Upper lobe of right lung (tissue), 1 donor: ENCODE measurements at regions not wholly inside any gene's neighbourhood (a gene's known extent, or its start where the extent isn't known, plus 50 kb on each side); places are given as distances from the start of the nearest gene placed in this dataset.

ENCODE experiments used
- ATAC-seq: fragments of 200-7000 bp; cut with Tn5 transposase; one replicate; pipeline ENCODE4 v1.9.1; 2020; ENCODE audit warnings: mild to moderate bottlenecking, moderate library complexity
- DNase-seq: peaks from one replicate; pipeline ENCODE4 v3.0.0-alpha.2; 2020
- H3K27ac ChIP-seq: fragments of 200-600 bp; one replicate; pipeline ENCODE4 v1.8.0; 2022
- H3K27me3 ChIP-seq: fragments of 200-600 bp; one replicate; pipeline ENCODE4 v1.8.0; 2022; ENCODE audit warnings: mild to moderate bottlenecking
- H3K36me3 ChIP-seq: fragments of 200-600 bp; one replicate; pipeline ENCODE4 v1.8.0; 2022
- H3K4me1 ChIP-seq: fragments of 200-600 bp; one replicate; pipeline ENCODE4 v1.8.0; 2022
- H3K4me3 ChIP-seq: fragments of 200-600 bp; one replicate; pipeline ENCODE4 v1.8.0; 2022; ENCODE audit warnings: mild to moderate bottlenecking
- H3K9me3 ChIP-seq: fragments of 200-600 bp; one replicate; pipeline ENCODE4 v1.8.0; 2022
- intact Hi-C: fragments of 100-400 bp; cut with DNase I; formaldehyde crosslinking; loops from one replicate; pipeline ENCODE4 v1.11.0; 2022
- TF ChIP-seq, protein P1 (sequence below): fragments of 200-600 bp; IDR thresholded peaks from one replicate; pipeline ENCODE4 v1.8.0; 2022; ENCODE audit warnings: antibody characterized with exemption
- donor health status: DM: no; HTN: yes; CAD: no; lungs with severe emphysema.

DNA sequence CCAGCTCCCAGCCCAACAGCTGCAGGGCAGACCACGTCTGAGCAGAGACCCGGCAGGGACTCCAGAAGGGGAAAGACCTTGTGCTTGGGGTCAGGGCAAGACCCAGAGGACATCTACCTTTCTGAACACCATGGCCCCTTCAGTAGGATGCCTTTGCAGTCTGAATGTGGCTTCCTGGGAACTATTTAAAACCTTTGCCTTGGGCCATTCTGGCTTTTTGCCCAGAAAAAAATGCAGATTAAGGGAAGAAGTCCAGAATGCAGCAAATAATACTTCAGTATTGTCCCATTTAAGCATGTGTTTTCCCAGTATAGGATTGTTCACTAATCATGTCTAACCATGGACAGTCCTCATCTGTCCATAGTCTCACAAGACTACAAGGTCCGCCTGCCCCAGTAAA, 67.5 kb upstream of the ERCC6L2 start:
- intact Hi-C loops = no loop called here
- Histone ChIP-seq H3K9me3 (no peaks in the 10 kb centered on the region), H3K27me3 (no peaks in the 10 kb centered on the region), H3K4me1 (no peaks in the 10 kb centered on the region), H3K4me3 (no peak overlapping the region), H3K27ac (no peak overlapping the region), H3K36me3 (no peaks in the 10 kb centered on the region)
- TF ChIP-seq, protein P1, sequence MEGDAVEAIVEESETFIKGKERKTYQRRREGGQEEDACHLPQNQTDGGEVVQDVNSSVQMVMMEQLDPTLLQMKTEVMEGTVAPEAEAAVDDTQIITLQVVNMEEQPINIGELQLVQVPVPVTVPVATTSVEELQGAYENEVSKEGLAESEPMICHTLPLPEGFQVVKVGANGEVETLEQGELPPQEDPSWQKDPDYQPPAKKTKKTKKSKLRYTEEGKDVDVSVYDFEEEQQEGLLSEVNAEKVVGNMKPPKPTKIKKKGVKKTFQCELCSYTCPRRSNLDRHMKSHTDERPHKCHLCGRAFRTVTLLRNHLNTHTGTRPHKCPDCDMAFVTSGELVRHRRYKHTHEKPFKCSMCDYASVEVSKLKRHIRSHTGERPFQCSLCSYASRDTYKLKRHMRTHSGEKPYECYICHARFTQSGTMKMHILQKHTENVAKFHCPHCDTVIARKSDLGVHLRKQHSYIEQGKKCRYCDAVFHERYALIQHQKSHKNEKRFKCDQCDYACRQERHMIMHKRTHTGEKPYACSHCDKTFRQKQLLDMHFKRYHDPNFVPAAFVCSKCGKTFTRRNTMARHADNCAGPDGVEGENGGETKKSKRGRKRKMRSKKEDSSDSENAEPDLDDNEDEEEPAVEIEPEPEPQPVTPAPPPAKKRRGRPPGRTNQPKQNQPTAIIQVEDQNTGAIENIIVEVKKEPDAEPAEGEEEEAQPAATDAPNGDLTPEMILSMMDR = no peak
- DNase-seq (no peak), ATAC-seq (no peak)

DNA sequence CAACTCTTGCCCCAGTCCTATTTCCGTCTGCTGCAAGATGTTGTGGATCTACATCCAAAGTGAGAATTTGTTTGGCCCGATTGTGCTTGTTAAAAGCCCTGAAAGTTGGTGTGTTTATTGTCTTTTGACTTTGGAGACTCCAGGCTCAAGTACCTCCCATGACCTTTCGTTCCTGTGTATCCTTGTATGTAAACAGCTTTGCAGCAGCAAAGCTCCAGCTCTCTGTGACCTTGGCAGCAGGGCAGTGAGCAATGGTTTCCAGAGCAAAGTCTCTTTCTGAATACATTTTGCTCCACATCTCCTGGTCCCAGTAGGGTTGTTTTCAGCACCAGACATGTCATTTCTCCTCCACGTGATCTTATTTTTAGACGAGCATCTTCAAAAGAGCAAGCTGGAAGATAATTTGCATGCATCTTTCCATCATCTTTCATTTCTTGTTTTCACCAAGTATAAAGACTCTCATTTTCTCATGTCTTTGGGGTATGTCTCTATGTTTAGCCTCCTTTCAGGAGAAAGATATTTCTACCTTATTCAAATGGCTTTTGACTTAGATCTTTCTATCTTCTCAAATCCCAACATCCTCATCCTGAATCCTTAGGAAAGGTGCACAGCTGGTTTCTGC, 68.1 kb upstream of the ERCC6L2 start:
- Histone ChIP-seq H3K27me3 (no peaks in the 10 kb centered on the region), H3K9me3 (no peaks in the 10 kb centered on the region), H3K36me3 (no peaks in the 10 kb centered on the region), H3K27ac (no peak overlapping the region), H3K4me3 (no peak overlapping the region), H3K4me1 (no peaks in the 10 kb centered on the region)
- DNase-seq (no peak), ATAC-seq (no peak)
- intact Hi-C loops = no loop called here
- TF ChIP-seq, protein P1 = no peak

DNA sequence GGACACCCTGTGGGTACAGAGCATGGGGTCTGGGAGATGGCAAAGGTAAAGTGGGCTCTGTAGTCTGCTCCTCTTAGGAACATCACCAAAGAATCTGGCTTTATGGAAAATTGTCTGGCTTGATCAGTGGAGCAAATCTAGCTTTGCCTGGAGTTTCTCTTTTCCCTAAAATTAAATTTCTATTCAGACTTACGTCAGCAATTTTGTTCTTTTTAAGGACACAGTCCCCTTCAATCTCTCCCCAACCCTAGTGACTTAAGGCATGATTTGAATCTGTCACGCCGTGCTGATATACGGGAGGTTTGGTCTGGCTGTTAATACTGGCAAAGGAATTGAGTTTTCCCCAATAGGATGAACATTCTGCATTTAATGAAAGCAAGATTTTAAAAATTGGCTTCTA, 72.3 kb upstream of the ERCC6L2 start:
- no peaks in the 10 kb centered on the region for H3K4me1 ChIP-seq
- ATAC-seq = no peak
- no peak overlapping the region for H3K4me3 ChIP-seq
- H3K36me3 ChIP-seq = no peaks in the 10 kb centered on the region
- no peaks in the 10 kb centered on the region for H3K27me3 ChIP-seq
- H3K9me3 ChIP-seq = no peaks in the 10 kb centered on the region
- TF ChIP-seq, protein P1 = no peak
- DNase-seq = no peak
- intact Hi-C loops = no loop called here
- no peak overlapping the region for H3K27ac ChIP-seq

DNA sequence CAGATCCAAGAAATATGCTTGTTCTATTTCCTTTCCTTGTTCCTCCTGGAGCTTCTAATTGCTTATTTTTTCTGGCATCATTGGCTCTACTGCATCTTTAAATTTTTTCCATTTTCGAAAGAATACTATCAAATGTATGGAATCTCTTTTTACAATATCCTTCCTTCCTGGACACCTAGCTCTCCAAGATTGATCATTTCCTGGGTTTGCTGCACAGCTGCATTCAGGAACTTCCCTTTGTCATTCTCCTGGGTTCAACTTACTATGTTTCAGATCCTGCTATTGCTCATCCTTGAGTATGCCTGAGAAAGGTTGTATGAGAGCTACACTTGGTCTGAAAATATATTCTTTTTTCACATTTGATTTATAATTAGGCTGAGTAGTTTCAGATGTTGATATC, 73.7 kb upstream of the ERCC6L2 start:
- Histone ChIP-seq H3K36me3 (no peaks in the 10 kb centered on the region), H3K4me3 (no peak overlapping the region), H3K4me1 (no peaks in the 10 kb centered on the region), H3K27ac (no peak overlapping the region), H3K9me3 (no peaks in the 10 kb centered on the region), H3K27me3 (no peaks in the 10 kb centered on the region)
- DNase-seq (no peak), ATAC-seq (no peak)
- TF ChIP-seq, protein P1 = no peak
- intact Hi-C loops = no loop called here

DNA sequence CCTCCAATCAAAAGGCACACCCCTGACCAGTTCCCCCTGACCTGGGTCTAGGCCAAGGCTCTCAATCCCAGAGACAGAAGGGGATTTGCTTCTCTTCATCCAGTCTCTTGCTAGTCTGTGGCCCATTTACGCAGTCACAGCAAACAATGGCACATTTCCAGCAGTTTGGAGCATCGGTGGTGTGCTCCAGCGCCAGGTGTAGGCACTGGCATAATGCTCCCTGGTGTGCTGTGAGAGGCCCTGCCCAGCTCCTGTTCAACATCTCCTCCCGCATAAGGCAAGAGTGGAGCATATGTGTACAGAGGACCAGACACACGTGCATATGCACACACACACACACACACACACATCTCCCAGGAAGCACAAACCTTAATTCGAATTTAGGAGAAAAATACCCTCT, 79.5 kb upstream of the ERCC6L2 start:
- TF ChIP-seq, protein P1 = no peak
- intact Hi-C loops = no loop called here
- H3K4me1 ChIP-seq = no peaks in the 10 kb centered on the region
- ATAC-seq (no peak), DNase-seq (no peak)
- H3K27ac ChIP-seq = no peak overlapping the region
- H3K9me3 ChIP-seq = no peaks in the 10 kb centered on the region
- no peaks in the 10 kb centered on the region for H3K36me3 ChIP-seq
- H3K27me3 ChIP-seq = no peaks in the 10 kb centered on the region
- no peak overlapping the region for H3K4me3 ChIP-seq
